ENCODE measurements at regions not wholly inside any gene's neighbourhood (a gene's known extent, or its start where the extent isn't known, plus 50 kb on each side); places are given as distances from the start of the nearest gene placed in this dataset.
A peak's percentile ranks its signal among the peaks of the same experiment; 100 is the strongest.

GRCh38 chr9:79369676-79370075 is 202.1 kb upstream of the TLE4 start:
- no peak for DNase-seq

GRCh38 chr9:79371301-79371700 is 200.5 kb upstream of the TLE4 start:
- no peak for DNase-seq

- DNase-seq, result no peak
These were observed 199.7 kb upstream of the TLE4 start for GRCh38 chr9:79371948-79372555.

- DNase-seq, result no peak
These were observed 194.4 kb upstream of the TLE4 start for GRCh38 chr9:79377339-79377855.

- DNase-seq, result no peak
These were observed 193.7 kb upstream of the TLE4 start for GRCh38 chr9:79378107-79378506.

GRCh38 chr9:79382044-79382443 is 189.7 kb upstream of the TLE4 start:
- DNase-seq, result no peak

- no peak for DNase-seq
These were observed 189.3 kb upstream of the TLE4 start for GRCh38 chr9:79382458-79382857.

- DNase-seq, result no peak
These were observed 188.7 kb upstream of the TLE4 start for GRCh38 chr9:79383096-79383495.

- no peak for DNase-seq
These were observed 187.7 kb upstream of the TLE4 start for GRCh38 chr9:79384091-79384490.

GRCh38 chr9:79384501-79384900 is 187.3 kb upstream of the TLE4 start:
- no peak for DNase-seq

GRCh38 chr9:79387101-79387835 is 184.5 kb upstream of the TLE4 start:
- no peak for DNase-seq

GRCh38 chr9:79390077-79390698 is 181.6 kb upstream of the TLE4 start:
- DNase-seq, result no peak

GRCh38 chr9:79390781-79391770 is 180.7 kb upstream of the TLE4 start:
- no peak for DNase-seq

- DNase-seq, result no peak
These were observed 176.5 kb upstream of the TLE4 start for GRCh38 chr9:79395228-79395627.

- peak; percentile 2 to 81 for DNase-seq
These were observed 176.0 kb upstream of the TLE4 start for GRCh38 chr9:79395755-79396154.

- no peak for DNase-seq
These were observed 175.6 kb upstream of the TLE4 start for GRCh38 chr9:79396168-79396567.

- DNase-seq, result no peak
These were observed 168.3 kb upstream of the TLE4 start for GRCh38 chr9:79403495-79403894.

- no peak for DNase-seq
These were observed 163.6 kb upstream of the TLE4 start for GRCh38 chr9:79408200-79408599.

- DNase-seq, result no peak
These were observed 163.1 kb upstream of the TLE4 start for GRCh38 chr9:79408617-79409016.

GRCh38 chr9:79409182-79409823 is 162.5 kb upstream of the TLE4 start:
- DNase-seq, result no peak

- no peak for DNase-seq
These were observed 145.9 kb upstream of the TLE4 start for GRCh38 chr9:79425840-79426239.

GRCh38 chr9:79428422-79428821 is 143.3 kb upstream of the TLE4 start:
- DNase-seq, result no peak
